ENCODE measurements at regions not wholly inside any gene's neighbourhood (a gene's known extent, or its start where the extent isn't known, plus 50 kb on each side); places are given as distances from the start of the nearest gene placed in this dataset.

DNA sequence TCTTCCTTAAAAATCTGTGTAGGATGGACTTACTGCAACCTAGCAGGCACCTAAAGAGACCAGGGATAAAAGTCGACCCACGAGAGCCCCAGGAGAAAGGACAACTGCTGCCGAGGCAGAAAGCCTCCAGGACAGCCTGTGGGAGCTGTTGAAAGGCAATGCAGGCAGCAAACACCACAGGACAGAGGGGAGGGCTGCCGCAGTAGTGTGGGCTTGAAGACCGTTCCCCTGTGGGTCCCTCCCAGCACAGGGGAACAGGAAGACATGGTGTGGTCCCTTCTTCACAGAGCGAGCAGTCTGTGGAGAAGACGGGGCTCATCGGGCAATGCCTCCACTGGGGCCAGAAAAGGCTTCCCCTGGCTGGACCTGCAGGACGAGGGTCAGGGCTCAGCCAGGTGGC lies 58.5 kb upstream of the GATA2 start:
- no peaks in the 10 kb centered on the region for H3K27me3 ChIP-seq (ENCODE audit: insufficient read depth, low read depth)
- H3F3A ChIP-seq (ENCODE audit: insufficient read depth, low read depth), result peaks cover 5% of the 10 kb centered on the region; the same call in 1 of the 2 replicates
- CTCF ChIA-PET, result no interaction called here
- no peaks in the 10 kb centered on the region for H3K9me2 ChIP-seq (ENCODE audit: insufficient read depth)
- DNase-seq, result no peak
- no peaks in the 10 kb centered on the region for H3K79me2 ChIP-seq (ENCODE audit: low read depth)
- H3K4me3 ChIP-seq, result no peak overlapping the region
- H2AFZ ChIP-seq, result no peak overlapping the region
- H4K20me1 ChIP-seq (ENCODE audit: insufficient read depth), result no peaks in the 10 kb centered on the region
- intact Hi-C loops (cut with micrococcal nuclease; ENCODE audit: unreplicated experiment), result no loop called here
- POLR2A ChIA-PET (ENCODE audit: unreplicated experiment), result no interaction called here
- TF ChIP-seq EZH2 (IDR thresholded peaks at IDR 0.05; ENCODE audit: low read depth), result no peak
- TF ChIP-seq CTCF (conservative IDR thresholded peaks at IDR 0.05), result no peak
- no peaks in the 10 kb centered on the region for H3K9me3 ChIP-seq (ENCODE audit: insufficient read depth, low read depth)
- H3K4me2 ChIP-seq, result no peak overlapping the region
- H3K4me1 ChIP-seq (replicated peaks; ENCODE audit: insufficient read depth), result 0 out of 2 replicates have a peak, but pooled peaks cover 6% of the 10 kb centered on the region
- H3K27ac ChIP-seq, result no peak overlapping the region
- H3K36me3 ChIP-seq (ENCODE audit: low read depth), result no peaks in the 10 kb centered on the region
- no TSS peak for BruUV-seq (replicated peaks)

- no peaks in the 10 kb centered on the region for H3K79me2 ChIP-seq (ENCODE audit: low read depth)
- intact Hi-C loops (cut with micrococcal nuclease; ENCODE audit: unreplicated experiment), result no loop called here
- TF ChIP-seq CTCF (conservative IDR thresholded peaks at IDR 0.05) (no peak), EZH2 (IDR thresholded peaks at IDR 0.05; ENCODE audit: low read depth) (no peak)
- H4K20me1 ChIP-seq (ENCODE audit: insufficient read depth), result no peaks in the 10 kb centered on the region
- BruUV-seq (replicated peaks), result no TSS peak
- no peak for DNase-seq
- no peak overlapping the region for H3K4me2 ChIP-seq
- H3K4me1 ChIP-seq (replicated peaks; ENCODE audit: insufficient read depth), result 0 out of 2 replicates have a peak, but pooled peaks cover 6% of the 10 kb centered on the region
- ChIA-PET CTCF (no interaction called here), POLR2A (ENCODE audit: unreplicated experiment) (no interaction called here)
- no peaks in the 10 kb centered on the region for H3K36me3 ChIP-seq (ENCODE audit: low read depth)
- peaks cover 5% of the 10 kb centered on the region; the same call in 1 of the 2 replicates for H3F3A ChIP-seq (ENCODE audit: insufficient read depth, low read depth)
- H3K9me3 ChIP-seq (ENCODE audit: insufficient read depth, low read depth), result no peaks in the 10 kb centered on the region
- no peak overlapping the region for H3K4me3 ChIP-seq
- no peak overlapping the region for H3K27ac ChIP-seq
- H3K9me2 ChIP-seq (ENCODE audit: insufficient read depth), result no peaks in the 10 kb centered on the region
- H3K27me3 ChIP-seq (ENCODE audit: insufficient read depth, low read depth), result no peaks in the 10 kb centered on the region
- H2AFZ ChIP-seq, result no peak overlapping the region
Measured at GRCh38 chr3:128550471-128551126, 57.6 kb upstream of the GATA2 start.

DNA sequence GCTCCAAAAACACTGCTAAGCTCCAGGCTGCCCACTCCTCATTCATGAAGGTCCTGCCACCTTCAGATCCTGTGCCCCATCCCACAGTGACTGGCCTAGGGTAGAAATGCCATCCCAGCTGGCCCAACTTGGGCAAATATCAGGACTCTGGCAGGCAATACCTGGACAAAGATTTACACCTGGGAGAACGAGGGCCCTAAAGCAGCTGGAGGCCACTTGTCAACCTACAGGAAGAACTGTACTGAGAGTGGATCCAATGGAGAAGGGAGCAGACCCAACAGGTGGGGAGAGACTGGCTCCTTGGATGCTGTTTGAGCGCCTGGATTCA lies 57.1 kb upstream of the GATA2 start:
- Histone ChIP-seq H3K36me3 (ENCODE audit: low read depth) (no peaks in the 10 kb centered on the region), H3K4me2 (no peak overlapping the region), H3K4me3 (no peak overlapping the region), H3K9me2 (ENCODE audit: insufficient read depth) (peaks cover 2% of the 10 kb centered on the region; the same call in 1 of the 2 replicates), H3K27ac (no peak overlapping the region), H4K20me1 (ENCODE audit: insufficient read depth) (no peaks in the 10 kb centered on the region), H3K27me3 (ENCODE audit: insufficient read depth, low read depth) (no peaks in the 10 kb centered on the region), H2AFZ (no peak overlapping the region), H3K9me3 (ENCODE audit: insufficient read depth, low read depth) (no peaks in the 10 kb centered on the region), H3K4me1 (replicated peaks; ENCODE audit: insufficient read depth) (0 out of 2 replicates have a peak, but pooled peaks cover 6% of the 10 kb centered on the region), H3K79me2 (ENCODE audit: low read depth) (no peaks in the 10 kb centered on the region), H3F3A (ENCODE audit: insufficient read depth, low read depth) (peaks cover 6% of the 10 kb centered on the region)
- TSS peak; percentile 47 for BruUV-seq (replicated peaks)
- POLR2A ChIA-PET (ENCODE audit: unreplicated experiment), result no interaction called here
- TF ChIP-seq EZH2 (IDR thresholded peaks at IDR 0.05; ENCODE audit: low read depth) (no peak), CTCF (conservative IDR thresholded peaks at IDR 0.05) (no peak)
- DNase-seq, result no peak
- CTCF ChIA-PET, result no interaction called here
- intact Hi-C loops (cut with micrococcal nuclease; ENCODE audit: unreplicated experiment), result no loop called here

Measured in PC-9 (cell line).